NCI-H774 (cell line): ENCODE measurements at regions not wholly inside any gene's neighbourhood (a gene's known extent, or its start where the extent isn't known, plus 50 kb on each side); places are given as distances from the start of the nearest gene placed in this dataset.
"Not testable (repeated sequence)": the region's sequence is repeated elsewhere in the genome, so short reads cannot be mapped to it uniquely, and the experiment has no call there.

Experiments used
- DNase-seq: peaks from one replicate; lab custom pipeline; 2025; lab: John Stamatoyannopoulos, UW

DNA sequence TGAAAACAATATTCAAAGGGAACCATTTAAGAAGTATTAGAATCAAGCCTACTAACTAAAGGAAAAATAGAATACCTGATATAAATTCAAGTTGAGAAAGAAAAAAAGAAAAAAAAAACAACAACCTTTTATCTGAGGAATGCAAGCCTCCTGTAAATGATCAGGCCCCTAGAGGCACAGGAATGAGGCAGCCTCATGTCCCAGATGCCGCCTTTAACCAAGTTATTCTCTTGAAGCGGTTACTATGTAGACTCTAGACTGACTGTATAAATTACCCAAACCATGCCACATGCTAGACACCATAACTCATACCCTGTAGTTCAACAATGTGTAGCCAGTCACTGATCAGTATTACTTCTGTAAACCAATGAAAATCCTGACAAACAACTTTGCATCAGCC, 929.6 kb downstream of the TAF11L14 start:
- no peak for DNase-seq

- no peak for DNase-seq
Measured at GRCh38 chr5:18566671-18567070, 932.4 kb downstream of the TAF11L14 start.

GRCh38 chr5:18576586-18576985, 942.3 kb downstream of the TAF11L14 start:
- no peak for DNase-seq

GRCh38 chr5:18601185-18601584, 966.9 kb downstream of the TAF11L14 start:
- no peak for DNase-seq

- DNase-seq: no peak
Measured at GRCh38 chr5:18602402-18602801, 968.1 kb downstream of the TAF11L14 start.

- DNase-seq: no peak
Measured at GRCh38 chr5:18605186-18605585, 970.9 kb downstream of the TAF11L14 start.

- no peak for DNase-seq
Measured at GRCh38 chr5:18607570-18607969, 973.3 kb downstream of the TAF11L14 start.

GRCh38 chr5:18617191-18617590, 982.9 kb downstream of the TAF11L14 start:
- DNase-seq: not testable (repeated sequence)

- DNase-seq: no peak
Measured at GRCh38 chr5:18630458-18631045, 996.3 kb downstream of the TAF11L14 start.

DNA sequence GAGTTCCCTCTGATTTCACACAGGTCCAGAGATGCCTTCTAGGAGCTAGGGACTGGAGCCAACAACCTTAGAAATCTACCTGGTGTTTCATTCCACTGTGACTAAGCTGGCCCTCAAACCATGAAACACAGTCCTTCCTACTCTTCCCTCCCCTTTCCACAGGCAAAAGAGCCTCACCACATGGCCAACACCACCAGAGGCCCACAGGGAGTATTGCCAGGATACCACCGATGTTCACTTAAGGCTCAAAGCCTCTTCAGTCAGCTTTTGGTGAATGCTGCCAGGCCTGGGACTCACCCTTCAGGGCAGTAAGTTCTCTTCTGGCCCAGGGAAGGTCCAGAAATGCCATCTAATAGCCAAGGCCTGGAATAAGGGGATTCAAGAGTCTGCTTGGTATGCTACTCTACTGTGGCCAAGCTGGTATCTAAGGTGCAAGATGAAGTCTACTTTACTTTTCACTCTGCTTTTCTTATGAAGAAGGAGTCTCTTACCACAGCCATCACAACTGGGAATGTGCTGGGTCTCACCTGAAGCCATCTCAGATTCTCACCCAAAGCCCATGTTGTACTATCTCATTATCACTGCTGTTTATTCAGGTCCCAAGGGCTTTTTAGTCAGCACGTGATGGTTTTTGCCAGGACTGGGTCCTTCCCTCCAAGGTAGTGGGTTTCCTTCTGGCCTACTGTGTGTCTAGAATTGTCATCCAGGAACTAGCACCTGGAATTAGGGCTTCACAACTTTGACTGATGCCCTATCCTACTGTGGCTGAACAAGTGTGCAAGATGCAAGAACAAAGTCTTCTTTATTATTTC, 1018.4 kb downstream of the TAF11L14 start:
- no peak for DNase-seq

- DNase-seq: no peak
Measured at GRCh38 chr5:18653216-18653752, 1019.0 kb downstream of the TAF11L14 start.

GRCh38 chr5:18660511-18660910, 1026.3 kb downstream of the TAF11L14 start:
- DNase-seq: no peak

DNA sequence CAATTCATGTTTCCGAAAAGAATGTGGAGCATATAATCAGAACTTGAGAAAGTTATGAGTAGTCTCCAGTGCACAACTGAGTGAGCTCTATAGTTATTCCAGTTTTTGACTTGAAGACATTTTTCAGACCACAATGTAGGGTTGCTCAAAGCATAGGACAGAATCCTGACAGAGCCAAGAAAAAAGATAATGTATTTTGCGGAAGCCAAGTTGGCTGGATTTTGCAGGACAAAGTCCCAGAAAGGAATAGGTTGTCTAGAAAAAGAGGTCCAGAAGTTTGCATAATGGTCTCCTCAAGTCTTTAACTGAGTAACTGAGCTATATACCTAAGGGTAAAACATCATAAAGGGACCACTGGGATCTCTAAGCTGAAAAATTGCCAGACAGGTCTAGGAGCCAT, 1028.0 kb downstream of the TAF11L14 start:
- DNase-seq: no peak

DNA sequence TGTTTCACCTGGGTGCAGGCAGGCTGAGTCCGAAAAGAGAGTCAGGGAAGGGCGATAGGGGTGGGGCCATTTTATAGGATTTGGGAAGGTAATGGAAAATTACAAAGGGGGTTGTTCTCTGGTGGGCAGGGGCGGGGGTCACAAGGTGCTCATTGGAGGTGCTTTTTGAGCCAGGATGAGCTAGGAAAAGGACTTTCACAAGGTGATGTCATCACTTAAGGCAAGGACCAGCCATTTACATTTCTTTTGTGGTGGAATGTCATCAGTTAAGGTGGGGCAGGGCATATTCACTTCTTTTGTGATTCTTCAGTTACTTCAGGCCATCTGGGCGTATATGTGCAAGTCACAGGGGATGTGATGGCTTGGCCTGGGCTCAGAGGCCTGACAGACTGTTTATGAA, 1040.0 kb downstream of the TAF11L14 start:
- DNase-seq: not testable (repeated sequence)

GRCh38 chr5:18675041-18675440, 1040.8 kb downstream of the TAF11L14 start:
- DNase-seq: no peak

GRCh38 chr5:18686253-18686652, 1052.0 kb downstream of the TAF11L14 start:
- DNase-seq: no peak

DNA sequence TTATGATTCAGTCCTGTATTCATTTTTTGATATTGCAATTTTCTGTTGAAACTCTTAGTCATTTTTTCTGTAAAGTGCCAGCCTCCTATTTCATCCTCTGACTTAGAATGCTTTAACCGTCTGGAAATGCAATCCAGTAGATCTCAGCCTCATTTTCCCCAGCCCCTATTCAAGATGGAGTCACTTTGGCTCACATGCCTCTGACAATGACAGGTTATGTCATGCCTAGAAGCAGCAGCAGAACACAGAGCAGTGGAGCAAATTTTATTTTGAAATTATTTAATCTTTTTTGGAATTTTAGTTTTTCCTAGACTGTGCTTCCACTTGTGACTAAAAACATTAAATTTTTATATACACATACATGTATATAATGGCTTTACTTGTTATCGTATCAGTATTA, 1053.2 kb downstream of the TAF11L14 start:
- DNase-seq: no peak

GRCh38 chr5:18699681-18700080, 1065.4 kb downstream of the TAF11L14 start:
- no peak for DNase-seq

- DNase-seq: no peak
Measured at GRCh38 chr5:18702821-18703220, 1068.6 kb downstream of the TAF11L14 start.

DNA sequence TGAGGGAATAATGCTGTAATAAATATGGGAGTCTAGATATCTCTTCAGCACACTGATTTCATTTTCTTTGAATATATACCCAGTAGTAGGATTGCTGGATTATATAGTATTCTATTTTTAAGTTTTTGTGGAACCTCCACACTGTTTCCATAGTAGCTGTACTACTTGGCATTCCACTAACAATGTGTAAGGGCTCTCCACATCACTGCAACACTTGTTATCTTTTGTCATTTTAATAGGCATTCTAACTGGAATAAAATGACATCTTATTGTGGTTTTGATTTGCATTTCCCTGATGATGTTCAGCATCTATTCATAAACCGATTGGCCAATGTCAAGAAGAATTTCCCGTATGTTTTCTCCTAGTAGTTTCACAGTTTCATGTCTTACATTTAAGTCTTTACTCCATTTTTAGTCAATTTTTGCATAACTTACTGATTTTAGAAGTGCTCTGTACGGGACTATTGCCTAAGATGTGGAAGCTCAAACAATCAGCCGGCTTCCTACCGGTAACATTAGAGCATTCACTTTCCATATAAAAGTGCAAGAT, 1078.8 kb downstream of the TAF11L14 start:
- no peak for DNase-seq

GRCh38 chr5:18720002-18720401, 1085.7 kb downstream of the TAF11L14 start:
- no peak for DNase-seq

- no peak for DNase-seq
Measured at GRCh38 chr5:18732556-18733479, 1098.6 kb downstream of the TAF11L14 start.
